ENCODE measurements at regions not wholly inside any gene's neighbourhood (a gene's known extent, or its start where the extent isn't known, plus 50 kb on each side); places are given as distances from the start of the nearest gene placed in this dataset.

- Mint-ChIP-seq H3K36me3 (no peaks in the 10 kb centered on the region), H3K9me3 (no peaks in the 10 kb centered on the region), H3K27ac (no peak overlapping the region), H3K27me3 (no peaks in the 10 kb centered on the region), H3K4me3 (no peak overlapping the region), H3K4me1 (ENCODE audit: unreplicated experiment) (no peaks in the 10 kb centered on the region)
- TF ChIP-seq CTCF (conservative IDR thresholded peaks at IDR 0.05): no peak
- no peak for DNase-seq (ENCODE audit: extremely low spot score, unreplicated experiment)
Measured at GRCh38 chr4:59086410-59086809, 1976.2 kb upstream of the IGFBP7 start.

GRCh38 chr4:59091146-59092142 lies 1981.3 kb upstream of the IGFBP7 start:
- Mint-ChIP-seq H3K27ac (no peak overlapping the region), H3K9me3 (peaks cover 4% of the 10 kb centered on the region)
- no peak for DNase-seq (ENCODE audit: extremely low spot score, unreplicated experiment)

GRCh38 chr4:59094505-59094904 lies 1984.3 kb upstream of the IGFBP7 start:
- TF ChIP-seq CTCF (conservative IDR thresholded peaks at IDR 0.05): peak; percentile 29
- Mint-ChIP-seq H3K27me3 (no peaks in the 10 kb centered on the region), H3K4me1 (ENCODE audit: unreplicated experiment) (no peaks in the 10 kb centered on the region), H3K4me3 (no peak overlapping the region), H3K36me3 (no peaks in the 10 kb centered on the region), H3K27ac (no peak overlapping the region), H3K9me3 (peaks cover 4% of the 10 kb centered on the region)
- DNase-seq (ENCODE audit: extremely low spot score, unreplicated experiment): no peak

More at GRCh38 chr4:59091146-59092142, 1981.3 kb upstream of the IGFBP7 start:
- H3K36me3 Mint-ChIP-seq: no peaks in the 10 kb centered on the region
- no peak for TF ChIP-seq CTCF (conservative IDR thresholded peaks at IDR 0.05)
- H3K4me3 Mint-ChIP-seq: no peak overlapping the region
- no peaks in the 10 kb centered on the region for H3K27me3 Mint-ChIP-seq
- no peaks in the 10 kb centered on the region for H3K4me1 Mint-ChIP-seq (ENCODE audit: unreplicated experiment)

GRCh38 chr4:59102311-59102710 lies 1992.1 kb upstream of the IGFBP7 start:
- H3K27me3 Mint-ChIP-seq: no peaks in the 10 kb centered on the region

GRCh38 chr4:59120287-59120814 lies 2010.2 kb upstream of the IGFBP7 start:
- Mint-ChIP-seq H3K4me3 (no peak overlapping the region), H3K27me3 (no peaks in the 10 kb centered on the region), H3K36me3 (no peaks in the 10 kb centered on the region), H3K4me1 (ENCODE audit: unreplicated experiment) (peaks cover 16% of the 10 kb centered on the region), H3K27ac (no peak overlapping the region), H3K9me3 (peaks cover 5% of the 10 kb centered on the region)
- DNase-seq (ENCODE audit: extremely low spot score, unreplicated experiment): no peak
- TF ChIP-seq CTCF (conservative IDR thresholded peaks at IDR 0.05): no peak

More at GRCh38 chr4:59102311-59102710, 1992.1 kb upstream of the IGFBP7 start:
- Mint-ChIP-seq H3K4me3 (no peak overlapping the region), H3K9me3 (no peaks in the 10 kb centered on the region), H3K4me1 (ENCODE audit: unreplicated experiment) (no peaks in the 10 kb centered on the region), H3K36me3 (no peaks in the 10 kb centered on the region), H3K27ac (no peak overlapping the region)
- no peak for DNase-seq (ENCODE audit: extremely low spot score, unreplicated experiment)
- no peak for TF ChIP-seq CTCF (conservative IDR thresholded peaks at IDR 0.05)

Data from type B pancreatic cell (in vitro differentiated cells).